ENCODE measurements at regions not wholly inside any gene's neighbourhood (a gene's known extent, or its start where the extent isn't known, plus 50 kb on each side); places are given as distances from the start of the nearest gene placed in this dataset.
"Not testable (repeated sequence)": the region's sequence is repeated elsewhere in the genome, so short reads cannot be mapped to it uniquely, and the experiment has no call there.

DNA sequence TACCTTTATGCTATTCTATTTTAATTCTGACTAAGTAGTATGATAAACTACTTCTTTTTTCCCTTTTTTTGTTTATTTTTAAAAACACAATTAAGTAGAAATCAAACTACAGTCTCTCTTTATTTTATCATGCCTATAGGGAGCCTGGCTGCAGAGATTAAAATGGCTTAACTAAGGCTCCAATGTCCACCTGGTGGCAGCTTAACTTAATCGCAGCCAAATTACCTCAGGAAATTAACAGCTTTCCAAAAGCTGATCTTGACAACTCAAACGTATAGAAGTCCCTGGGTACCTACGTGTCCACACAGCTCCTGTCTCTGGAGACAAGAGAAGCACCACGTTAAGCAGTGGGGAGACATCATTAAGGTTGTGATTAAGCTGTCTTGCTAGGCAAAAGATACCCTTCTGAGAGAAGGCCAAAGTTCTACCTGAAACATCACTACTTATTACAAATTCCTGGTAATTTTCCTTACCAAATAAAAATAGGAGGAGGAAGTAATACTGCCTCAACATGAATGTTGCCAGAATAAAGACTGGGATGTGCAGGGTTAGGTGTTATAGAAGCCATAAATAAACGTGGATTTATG, 63.2 kb upstream of the SNX19 start:
- no peak overlapping the region for H3K27ac Mint-ChIP-seq
- H3K9me3 Mint-ChIP-seq (ENCODE audit: low read depth): peaks cover 24% of the 10 kb centered on the region
- TF ChIP-seq, protein P1, sequence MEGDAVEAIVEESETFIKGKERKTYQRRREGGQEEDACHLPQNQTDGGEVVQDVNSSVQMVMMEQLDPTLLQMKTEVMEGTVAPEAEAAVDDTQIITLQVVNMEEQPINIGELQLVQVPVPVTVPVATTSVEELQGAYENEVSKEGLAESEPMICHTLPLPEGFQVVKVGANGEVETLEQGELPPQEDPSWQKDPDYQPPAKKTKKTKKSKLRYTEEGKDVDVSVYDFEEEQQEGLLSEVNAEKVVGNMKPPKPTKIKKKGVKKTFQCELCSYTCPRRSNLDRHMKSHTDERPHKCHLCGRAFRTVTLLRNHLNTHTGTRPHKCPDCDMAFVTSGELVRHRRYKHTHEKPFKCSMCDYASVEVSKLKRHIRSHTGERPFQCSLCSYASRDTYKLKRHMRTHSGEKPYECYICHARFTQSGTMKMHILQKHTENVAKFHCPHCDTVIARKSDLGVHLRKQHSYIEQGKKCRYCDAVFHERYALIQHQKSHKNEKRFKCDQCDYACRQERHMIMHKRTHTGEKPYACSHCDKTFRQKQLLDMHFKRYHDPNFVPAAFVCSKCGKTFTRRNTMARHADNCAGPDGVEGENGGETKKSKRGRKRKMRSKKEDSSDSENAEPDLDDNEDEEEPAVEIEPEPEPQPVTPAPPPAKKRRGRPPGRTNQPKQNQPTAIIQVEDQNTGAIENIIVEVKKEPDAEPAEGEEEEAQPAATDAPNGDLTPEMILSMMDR (IDR thresholded peaks at IDR 0.05; ENCODE audit: unreplicated experiment): peak; percentile 70
- DNase-seq (ENCODE audit: low spot score, unreplicated experiment): no peak
- no peaks in the 10 kb centered on the region for H3K36me3 Mint-ChIP-seq (ENCODE audit: insufficient read depth)
- H3K4me3 Mint-ChIP-seq (ENCODE audit: low read depth): no peak overlapping the region
- H3K27me3 Mint-ChIP-seq: peaks cover 31% of the 10 kb centered on the region
- H3K4me1 Mint-ChIP-seq (ENCODE audit: low read depth): no peaks in the 10 kb centered on the region

- no peak for DNase-seq (ENCODE audit: low spot score, unreplicated experiment)
- H3K4me1 Mint-ChIP-seq (ENCODE audit: low read depth): no peaks in the 10 kb centered on the region
- H3K27ac Mint-ChIP-seq: no peak overlapping the region
- peaks cover 24% of the 10 kb centered on the region for H3K9me3 Mint-ChIP-seq (ENCODE audit: low read depth)
- H3K4me3 Mint-ChIP-seq (ENCODE audit: low read depth): no peak overlapping the region
- TF ChIP-seq, protein P1 (IDR thresholded peaks at IDR 0.05; ENCODE audit: unreplicated experiment): no peak
- peaks cover 25% of the 10 kb centered on the region for H3K27me3 Mint-ChIP-seq
- no peaks in the 10 kb centered on the region for H3K36me3 Mint-ChIP-seq (ENCODE audit: insufficient read depth)
These were observed 64.0 kb upstream of the SNX19 start for GRCh38 chr11:130980071-130980862.

- peaks cover 11% of the 10 kb centered on the region for H3K27me3 Mint-ChIP-seq
- H3K4me3 Mint-ChIP-seq (ENCODE audit: low read depth); H3K27ac Mint-ChIP-seq; DNase-seq (ENCODE audit: low spot score, unreplicated experiment); H3K36me3 Mint-ChIP-seq (ENCODE audit: insufficient read depth); H3K4me1 Mint-ChIP-seq (ENCODE audit: low read depth): not testable (repeated sequence)
- H3K9me3 Mint-ChIP-seq (ENCODE audit: low read depth): peaks cover 24% of the 10 kb centered on the region
These were observed 68.0 kb upstream of the SNX19 start for GRCh38 chr11:130984241-130984640.

DNA sequence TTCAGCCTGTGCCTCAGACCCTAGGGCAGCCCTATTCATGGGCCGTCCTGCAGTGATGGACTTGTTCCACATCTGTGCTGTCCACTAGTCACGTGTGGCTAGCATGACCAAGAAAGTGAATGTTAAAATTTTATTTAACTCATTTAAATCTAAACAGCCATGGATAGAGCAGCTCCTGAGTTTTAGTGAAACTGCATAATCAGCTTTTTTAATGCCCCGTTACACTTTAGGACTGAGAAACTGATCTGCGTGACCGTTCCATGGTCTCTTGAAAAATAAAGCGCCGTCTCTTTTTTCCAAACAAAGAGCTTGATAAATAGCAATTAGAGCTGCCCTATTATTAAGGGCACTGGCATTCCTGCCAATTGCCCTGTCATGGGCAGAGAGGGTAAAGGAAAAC, 76.5 kb upstream of the SNX19 start:
- H3K27ac Mint-ChIP-seq: no peak overlapping the region
- peaks cover 2% of the 10 kb centered on the region for H3K4me1 Mint-ChIP-seq (ENCODE audit: low read depth)
- DNase-seq (ENCODE audit: low spot score, unreplicated experiment): no peak
- H3K36me3 Mint-ChIP-seq (ENCODE audit: insufficient read depth): no peaks in the 10 kb centered on the region
- H3K27me3 Mint-ChIP-seq: peaks cover 40% of the 10 kb centered on the region
- no peaks in the 10 kb centered on the region for H3K9me3 Mint-ChIP-seq (ENCODE audit: low read depth)
- no peak overlapping the region for H3K4me3 Mint-ChIP-seq (ENCODE audit: low read depth)
- TF ChIP-seq, protein P1 (IDR thresholded peaks at IDR 0.05; ENCODE audit: unreplicated experiment): no peak

DNA sequence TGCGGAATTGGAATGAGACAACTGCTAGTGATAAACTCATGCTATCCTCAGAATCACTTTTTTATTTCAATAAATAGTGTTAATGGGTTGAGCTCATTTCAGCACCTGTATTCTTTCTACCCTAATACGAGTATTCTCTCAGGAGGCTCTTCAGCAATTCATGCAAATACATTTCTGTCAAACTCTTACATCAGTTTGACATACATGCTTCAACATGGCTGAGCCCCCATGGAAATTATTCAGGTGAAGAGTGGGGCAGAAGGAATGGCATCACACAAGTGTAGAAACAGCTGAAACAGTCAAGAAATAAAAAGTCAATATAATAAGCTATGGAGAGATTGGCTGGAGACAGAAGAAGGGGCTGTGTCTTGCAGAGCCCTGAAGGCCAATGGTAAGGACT, 77.8 kb upstream of the SNX19 start:
- Mint-ChIP-seq H3K27me3 (peaks cover 42% of the 10 kb centered on the region), H3K36me3 (ENCODE audit: insufficient read depth) (no peaks in the 10 kb centered on the region), H3K9me3 (ENCODE audit: low read depth) (peaks cover 2% of the 10 kb centered on the region), H3K27ac (no peak overlapping the region), H3K4me1 (ENCODE audit: low read depth) (peaks cover 4% of the 10 kb centered on the region), H3K4me3 (ENCODE audit: low read depth) (no peak overlapping the region)
- no peak for DNase-seq (ENCODE audit: low spot score, unreplicated experiment)
- TF ChIP-seq, protein P1 (IDR thresholded peaks at IDR 0.05; ENCODE audit: unreplicated experiment): no peak

GRCh38 chr11:130995266-130995665, 79.0 kb upstream of the SNX19 start:
- peaks cover 43% of the 10 kb centered on the region for H3K27me3 Mint-ChIP-seq
- no peak overlapping the region for H3K27ac Mint-ChIP-seq
- H3K4me3 Mint-ChIP-seq (ENCODE audit: low read depth): no peak overlapping the region
- TF ChIP-seq, protein P1 (IDR thresholded peaks at IDR 0.05; ENCODE audit: unreplicated experiment): no peak
- no peak for DNase-seq (ENCODE audit: low spot score, unreplicated experiment)
- H3K4me1 Mint-ChIP-seq (ENCODE audit: low read depth): peaks cover 7% of the 10 kb centered on the region
- peaks cover 2% of the 10 kb centered on the region for H3K9me3 Mint-ChIP-seq (ENCODE audit: low read depth)
- H3K36me3 Mint-ChIP-seq (ENCODE audit: insufficient read depth): no peaks in the 10 kb centered on the region

Measured in progenitor cell of endocrine pancreas (in vitro differentiated cells).